HG02588 (cell line): ENCODE measurements at regions not wholly inside any gene's neighbourhood (a gene's known extent, or its start where the extent isn't known, plus 50 kb on each side); places are given as distances from the start of the nearest gene placed in this dataset.
"Not testable (repeated sequence)": the region's sequence is repeated elsewhere in the genome, so short reads cannot be mapped to it uniquely, and the experiment has no call there.

Source experiments
- ATAC-seq: cut with Tn5 transposase; IDR thresholded peaks from one replicate; pipeline ENCODE4 v1.9.1; 2021; ENCODE audit warnings: mild to moderate bottlenecking, moderate library complexity; ENCODE audit not compliant: unreplicated experiment

DNA sequence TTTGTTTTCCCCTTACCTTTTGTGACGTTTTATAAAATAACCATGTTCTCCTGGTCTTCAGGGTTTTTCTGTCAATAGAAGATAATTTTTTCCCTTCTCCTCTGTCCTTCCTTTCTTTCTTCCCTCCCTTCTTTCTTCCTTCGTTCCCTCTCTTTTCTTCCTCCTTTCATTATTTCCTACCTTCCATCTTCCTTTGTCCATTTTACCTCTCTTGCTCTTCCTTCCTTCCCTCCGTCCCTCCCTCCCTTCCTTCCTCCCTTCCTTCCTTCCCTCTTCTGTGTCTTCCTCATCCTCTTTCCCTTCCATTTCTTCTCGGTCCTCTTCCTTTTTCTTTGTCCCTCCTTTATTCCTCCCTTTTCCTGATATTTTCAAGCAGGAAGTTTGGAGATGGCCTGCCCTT lies 128.2 kb downstream of the TEX36 start:
- no peak for ATAC-seq

DNA sequence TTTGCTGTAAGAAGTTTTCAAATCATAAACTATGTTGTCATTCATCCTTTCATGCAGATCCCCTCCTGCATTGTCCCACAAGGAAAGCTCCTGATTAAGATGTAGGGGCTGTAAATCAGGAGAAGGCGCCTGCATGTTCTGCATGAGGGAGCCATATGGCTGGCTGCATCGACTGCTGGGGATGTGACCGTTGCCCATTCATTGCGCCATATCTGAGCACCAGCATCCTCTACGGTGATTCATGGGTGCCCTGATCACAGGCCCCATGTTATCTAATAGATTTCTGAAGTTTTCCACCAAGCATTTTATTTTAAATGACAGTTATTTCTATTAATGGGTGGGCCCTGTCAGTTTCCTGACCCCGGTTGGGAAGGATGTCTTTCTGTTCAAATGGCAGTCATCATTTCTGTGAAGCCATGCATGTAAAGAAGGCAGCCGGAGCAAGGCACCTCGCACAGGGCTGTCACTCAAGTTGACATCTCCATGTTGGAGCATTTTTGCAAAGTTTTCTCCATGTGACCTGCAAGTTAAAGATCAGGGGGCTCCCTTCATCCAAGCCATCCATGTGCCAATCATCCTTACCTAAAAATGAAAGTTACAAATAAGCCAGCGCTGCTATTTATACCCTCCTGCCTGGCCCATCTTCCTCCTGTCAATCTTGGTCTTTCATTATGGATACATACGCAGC lies 128.8 kb downstream of the TEX36 start:
- ATAC-seq, result no peak

DNA sequence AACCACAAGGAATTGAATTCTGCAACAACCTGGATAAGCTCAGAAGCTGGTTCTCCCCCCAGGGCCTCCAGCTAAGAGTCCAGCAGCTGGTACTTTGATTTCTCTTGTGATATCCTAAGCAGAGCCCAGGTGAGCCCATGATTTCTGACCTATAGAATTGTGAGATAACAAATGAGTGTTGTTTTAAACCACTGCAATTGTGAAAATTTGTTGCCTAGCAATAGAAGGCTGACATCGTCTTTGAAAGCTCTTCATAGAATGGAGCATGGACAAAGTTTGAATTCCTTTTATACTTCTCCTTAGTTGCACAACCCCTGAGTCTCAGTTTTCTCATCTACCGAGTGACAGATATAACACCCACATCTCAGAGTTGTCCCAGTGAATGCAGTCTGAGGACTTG lies 129.9 kb downstream of the TEX36 start:
- no peak for ATAC-seq

DNA sequence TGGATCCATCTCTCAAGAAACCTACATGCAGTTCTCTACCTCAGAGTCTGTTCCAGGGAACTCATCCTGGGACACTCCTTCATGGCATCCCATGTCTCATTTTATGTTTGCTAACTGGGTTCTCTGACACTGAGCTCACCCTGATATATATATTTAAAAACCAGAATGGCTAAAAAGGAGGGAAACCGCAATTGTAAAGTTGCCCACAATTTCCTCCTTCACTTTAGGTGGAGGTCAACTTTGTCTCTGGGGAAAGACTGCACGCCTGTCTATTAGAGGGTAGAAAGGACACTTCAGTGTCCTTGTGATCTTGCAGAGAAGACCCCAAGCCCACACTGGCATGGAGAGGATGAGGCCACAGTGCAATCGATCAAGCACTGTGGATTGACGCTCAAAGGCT lies 131.7 kb downstream of the TEX36 start:
- no peak for ATAC-seq

DNA sequence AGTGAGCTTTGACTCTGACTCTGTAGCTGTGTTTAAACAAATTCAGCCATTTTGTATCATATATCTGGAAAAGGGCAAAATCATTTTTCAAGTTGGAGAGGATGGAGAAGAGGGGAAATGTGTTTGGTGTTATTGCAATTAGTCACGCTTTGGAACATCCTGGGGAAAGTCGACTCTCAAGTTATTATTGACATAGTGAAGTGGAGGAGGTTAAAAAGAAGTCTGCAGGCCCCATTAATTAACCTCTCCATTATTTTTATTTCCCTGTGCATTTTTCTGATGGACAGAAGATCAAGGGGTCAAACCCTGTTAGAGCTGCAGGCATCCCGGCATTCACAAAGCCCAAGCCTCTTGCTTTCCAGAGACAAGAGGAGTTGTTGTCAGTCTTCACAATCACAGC lies 132.6 kb downstream of the TEX36 start:
- no peak for ATAC-seq

DNA sequence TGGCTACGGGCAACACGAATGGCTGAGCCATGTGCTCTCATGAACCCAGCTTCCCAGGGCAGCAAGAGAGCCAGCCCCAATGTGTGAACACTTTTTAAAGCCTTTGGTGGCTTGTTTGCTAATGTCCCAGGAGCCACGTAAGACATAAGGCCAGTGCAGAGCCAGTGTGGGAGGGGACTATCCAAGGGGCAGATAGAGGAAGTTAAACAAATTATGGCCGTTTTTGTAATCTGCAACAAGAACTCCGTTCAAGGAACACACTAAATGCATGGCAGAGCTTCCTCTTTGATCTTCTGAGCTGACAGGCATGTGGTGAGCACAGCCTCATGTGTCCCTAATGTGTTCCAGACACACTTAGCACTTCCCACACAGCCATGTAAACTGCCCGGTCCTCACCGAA lies 133.3 kb downstream of the TEX36 start:
- no peak for ATAC-seq

DNA sequence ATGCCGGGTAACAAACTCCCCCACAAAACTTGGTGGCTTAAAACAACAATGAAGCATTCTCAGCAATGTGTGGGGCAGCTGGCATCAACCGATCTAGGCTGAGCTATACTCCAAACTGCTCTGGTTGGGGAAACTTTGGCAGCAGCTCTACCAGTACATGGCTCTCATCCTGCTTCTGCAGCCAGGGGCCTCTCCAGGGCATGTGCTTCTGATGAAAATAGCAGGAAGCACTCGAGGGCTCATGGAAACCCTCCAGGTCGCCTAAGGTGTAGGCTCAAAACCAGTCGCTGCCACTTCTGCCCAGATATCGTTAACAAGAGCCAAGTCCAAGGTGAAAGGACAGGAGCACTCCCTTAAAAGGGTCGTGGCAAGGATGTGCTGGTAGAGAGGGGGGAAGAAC lies 134.1 kb downstream of the TEX36 start:
- ATAC-seq, result no peak

DNA sequence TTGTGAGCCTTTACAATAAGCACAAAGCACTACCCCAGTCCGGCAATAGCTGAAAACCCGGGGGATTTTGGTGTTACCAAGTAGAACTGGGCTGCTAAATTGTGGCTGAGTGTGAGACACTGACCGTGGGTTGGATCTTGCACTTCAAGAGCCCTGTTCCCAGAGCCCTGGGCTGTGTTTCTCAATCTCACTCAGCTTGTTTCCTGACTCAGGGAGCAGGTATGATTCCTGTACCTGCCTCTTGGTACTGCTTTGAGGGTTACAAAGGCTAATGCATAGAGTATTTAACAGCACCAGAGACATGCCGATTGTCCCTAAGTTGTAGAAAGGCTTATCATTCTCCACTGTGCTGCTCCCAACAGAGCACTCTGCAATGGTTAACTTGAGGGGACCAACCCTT lies 134.6 kb downstream of the TEX36 start:
- ATAC-seq, result no peak

DNA sequence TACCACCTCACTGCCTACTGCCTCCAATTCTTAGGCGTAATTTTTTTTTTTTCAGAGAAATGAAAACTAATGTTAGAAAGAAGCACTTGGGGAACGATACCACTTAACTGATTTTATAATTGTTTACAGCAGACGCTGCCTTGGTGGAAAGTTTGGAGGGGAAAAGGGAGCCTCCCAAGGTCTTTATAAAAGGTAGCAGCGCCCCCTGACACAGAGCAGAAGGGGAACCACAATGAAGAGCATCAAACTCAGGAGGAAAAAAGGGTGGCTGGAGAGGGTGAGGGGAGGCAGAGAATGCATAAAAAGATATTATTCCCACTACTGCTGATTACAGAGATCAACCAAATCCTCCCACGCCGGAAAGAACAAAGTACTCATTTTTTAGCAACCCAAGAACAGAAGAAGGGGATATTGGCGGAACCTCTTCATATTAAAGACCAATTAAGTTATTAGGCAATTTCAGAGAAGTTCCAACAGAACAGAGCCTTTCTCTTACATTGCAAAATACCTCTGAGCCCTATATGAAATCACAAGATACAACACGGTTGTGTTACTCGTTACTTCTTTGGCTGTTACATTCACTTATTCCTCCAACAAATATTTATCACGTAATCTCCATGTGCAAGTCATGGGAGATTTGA lies 135.8 kb downstream of the TEX36 start:
- ATAC-seq, result no peak

DNA sequence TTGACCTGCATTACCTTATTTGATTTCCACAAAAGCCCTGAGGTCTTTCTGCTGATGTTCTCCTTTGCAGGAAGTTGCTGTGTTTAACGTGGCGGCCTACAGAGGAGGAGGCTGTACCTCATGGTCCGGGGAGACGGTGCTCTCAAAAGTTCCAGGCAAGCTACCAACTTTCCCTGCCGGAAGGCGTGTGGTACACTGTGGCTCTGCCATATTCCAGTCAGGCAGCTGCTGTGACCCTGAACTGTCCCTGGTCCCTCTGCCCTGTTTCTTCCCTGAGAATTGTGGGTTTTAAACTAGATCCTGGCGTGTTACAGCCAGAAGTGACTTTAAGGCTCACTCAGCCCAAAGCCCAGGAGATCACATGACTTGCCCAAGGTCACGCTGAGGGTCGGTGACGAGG lies 139.2 kb downstream of the TEX36 start:
- no peak for ATAC-seq

DNA sequence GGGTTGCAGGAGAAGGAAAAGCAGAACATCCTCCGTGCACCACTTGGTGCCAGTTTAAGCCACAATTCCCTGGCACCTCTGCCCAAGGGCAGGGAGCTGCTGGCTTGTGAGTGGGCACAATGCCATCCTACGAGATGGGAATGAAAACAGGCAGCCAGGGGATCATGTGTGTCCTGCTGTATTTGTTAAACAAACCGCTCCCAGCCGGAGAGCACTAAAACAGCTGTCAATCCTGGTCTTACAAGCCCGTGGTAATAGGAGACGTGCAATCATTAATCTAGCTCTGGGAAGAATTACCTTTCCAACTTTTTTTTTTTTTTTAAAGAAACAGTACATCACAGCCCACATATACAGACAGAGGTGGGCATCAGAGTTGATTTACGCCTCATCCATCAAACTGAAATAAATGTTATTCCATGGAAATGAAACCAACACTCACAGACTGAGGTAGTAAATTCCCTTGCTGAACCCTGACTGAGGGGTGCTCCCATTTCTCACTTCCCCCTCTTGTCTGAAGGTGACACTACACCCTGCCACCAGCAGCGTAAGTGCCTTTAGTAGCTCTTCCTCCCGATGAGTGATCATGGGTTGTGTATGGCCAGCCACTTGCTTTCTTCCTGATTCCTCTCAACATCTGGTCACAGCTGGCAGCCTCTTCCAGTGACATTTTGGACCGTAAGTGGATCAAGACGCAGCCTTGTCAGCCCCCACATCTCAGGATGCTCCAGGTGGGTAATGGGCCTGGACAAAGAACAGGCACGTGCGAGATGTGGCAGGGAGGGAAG lies 143.8 kb downstream of the TEX36 start:
- no peak for ATAC-seq

DNA sequence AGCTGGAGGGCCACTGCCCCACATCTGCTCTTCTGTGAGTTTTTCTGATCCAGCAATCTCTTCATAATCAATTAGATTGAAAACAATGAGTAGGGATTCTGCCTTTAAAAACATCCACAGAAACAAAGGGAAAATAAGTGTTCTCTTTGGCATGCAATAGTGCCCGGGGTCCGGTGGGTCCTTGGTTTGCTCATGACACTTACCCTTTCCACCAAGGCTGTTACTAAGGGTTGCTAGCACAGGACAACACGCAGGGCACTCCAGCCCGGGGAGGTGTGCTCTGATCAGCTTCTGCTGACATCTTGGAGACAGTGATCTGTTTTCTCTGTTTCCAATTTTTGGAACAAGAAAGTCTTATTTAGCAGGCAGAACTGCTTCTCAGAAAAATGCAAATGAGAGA lies 146.7 kb downstream of the TEX36 start:
- no peak for ATAC-seq

DNA sequence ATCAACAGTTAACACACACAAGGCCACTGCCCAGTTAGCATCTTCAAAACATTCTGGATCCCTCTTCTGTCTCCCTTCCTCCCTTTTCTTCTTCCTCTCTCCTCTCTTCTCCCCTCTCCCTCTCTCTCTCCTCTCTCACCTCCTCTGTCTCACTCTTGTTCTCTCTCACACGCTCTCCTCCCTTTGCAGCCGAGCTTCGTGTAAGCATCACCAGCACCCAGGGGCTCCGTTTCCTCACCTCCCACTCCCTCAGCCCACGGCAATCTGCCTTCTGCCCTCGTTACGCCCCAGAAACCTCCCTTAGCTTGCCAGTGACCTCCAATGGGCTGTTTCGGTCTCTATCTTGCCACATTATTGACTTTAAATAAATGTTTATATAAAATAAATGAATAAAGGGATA lies 147.4 kb downstream of the TEX36 start:
- ATAC-seq, result no peak

DNA sequence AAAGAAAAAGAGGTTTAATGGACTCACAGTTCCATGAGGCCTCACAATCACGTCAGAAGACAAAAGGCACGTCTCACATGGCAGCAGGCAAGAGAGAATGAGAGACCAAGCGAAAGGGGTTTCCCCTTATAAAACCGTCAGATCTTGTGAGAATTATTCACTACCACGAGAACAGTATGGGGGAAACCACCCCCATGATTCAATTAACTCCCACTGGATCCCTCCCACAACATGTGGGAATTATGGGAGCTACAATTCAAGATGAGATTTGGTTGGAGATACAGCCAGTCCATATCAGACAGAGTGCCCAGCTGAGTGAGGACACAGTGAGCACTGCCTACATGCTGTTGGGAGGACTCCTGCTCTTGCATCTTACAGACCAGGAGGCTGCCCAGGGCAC lies 148.4 kb downstream of the TEX36 start:
- no peak for ATAC-seq

DNA sequence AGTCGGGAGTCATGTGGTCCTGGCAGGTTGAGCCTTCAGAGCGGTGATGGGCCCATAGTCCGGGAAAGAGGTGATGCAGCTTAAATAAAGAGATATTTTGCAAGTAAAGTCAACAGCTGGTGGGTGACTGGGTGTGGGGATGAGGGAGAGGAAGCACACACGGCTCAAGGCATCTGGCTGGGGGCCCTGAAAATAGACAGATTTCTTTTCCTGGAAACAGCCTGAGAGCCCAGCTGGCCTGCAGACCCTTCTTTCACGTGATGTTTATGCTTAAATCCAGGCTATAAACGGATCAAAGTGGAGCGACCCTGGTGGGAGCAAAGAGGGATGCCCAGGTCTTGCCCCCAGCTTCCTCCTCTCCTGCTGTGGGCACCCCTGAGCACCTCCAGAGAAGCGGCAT lies 149.1 kb downstream of the TEX36 start:
- no peak for ATAC-seq

DNA sequence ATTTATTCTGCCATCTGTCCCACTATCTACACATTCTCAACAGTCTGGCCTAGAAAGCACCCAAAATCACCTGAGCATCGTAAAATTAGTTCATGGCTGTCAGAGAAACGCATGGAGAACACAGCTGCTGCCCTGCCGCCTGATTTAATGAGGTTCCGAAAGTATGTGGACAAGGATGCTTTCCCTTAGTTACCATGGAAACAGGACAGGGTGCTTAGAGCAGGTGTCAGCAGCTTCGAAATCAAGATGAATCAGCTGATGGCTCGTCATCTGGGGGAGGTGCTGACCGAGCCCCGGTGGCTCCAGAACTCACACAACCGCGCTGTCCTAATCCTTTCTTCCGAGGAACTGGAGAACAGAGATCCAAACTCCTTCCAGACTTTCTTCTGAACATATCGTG lies 151.5 kb downstream of the TEX36 start:
- ATAC-seq, result no peak

DNA sequence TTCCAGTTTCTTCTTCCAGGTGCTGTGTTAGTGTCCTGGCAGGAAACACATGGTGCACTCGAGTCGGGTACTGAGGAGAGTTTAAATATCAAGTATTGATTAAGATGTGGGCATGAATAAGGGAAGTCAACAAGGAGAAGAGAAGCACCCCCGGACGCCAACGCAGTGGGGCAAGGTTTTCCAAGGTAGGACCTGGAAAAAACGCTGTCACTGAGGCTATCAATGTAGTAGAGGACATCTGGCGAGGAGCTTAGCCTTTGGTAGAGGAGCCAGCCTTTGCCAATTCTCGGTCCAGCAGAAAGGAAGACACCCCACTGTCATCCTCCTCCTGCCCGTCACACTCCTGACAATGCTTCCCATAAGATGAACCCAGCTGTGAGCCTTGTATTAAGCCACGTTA lies 159.6 kb downstream of the TEX36 start:
- no peak for ATAC-seq

DNA sequence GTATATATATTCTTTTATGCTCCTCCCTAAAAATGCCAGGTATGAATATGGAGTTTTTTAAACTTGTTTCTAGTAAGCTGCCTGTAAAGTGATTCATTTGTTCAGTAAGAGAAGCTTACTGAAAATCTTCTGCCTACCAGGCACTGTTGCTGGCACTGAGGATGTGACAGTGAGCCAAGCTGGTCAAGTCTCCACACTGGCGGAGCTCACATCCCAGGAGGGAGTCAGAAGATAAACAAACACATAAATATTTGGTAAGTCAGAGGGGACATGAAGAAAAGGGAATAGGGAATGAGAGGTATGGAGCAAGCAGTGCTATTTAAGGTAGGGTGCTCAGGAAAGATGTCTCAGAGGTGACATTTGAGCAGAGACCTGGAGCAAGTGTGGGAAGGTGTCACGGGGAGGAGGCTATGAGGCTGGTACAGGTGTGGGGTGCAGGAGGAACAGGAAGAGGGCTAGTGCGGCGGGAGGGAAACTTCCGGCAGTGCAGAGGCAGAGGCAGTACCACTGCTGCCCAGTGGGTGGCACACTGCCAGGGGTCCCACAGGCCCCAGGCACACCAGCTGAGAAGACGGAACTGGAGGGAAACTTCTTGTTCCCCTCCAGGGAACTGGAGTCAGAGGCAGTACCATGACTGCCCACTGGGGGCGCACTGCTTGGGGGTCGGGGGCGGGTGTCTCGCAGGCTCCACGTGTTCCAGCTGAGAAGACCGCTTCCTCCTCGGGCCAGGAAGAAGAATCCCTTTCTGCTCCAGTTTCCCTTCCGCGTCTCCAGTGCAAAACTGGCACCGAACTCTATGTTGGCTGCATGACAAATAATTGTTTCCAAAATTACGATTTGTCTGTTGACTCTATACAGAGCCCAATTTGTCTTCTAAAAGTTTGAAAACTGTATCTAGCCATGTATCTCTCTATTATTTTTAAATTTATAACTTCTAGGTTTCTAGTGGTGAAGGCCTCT lies 161.0 kb downstream of the TEX36 start:
- ATAC-seq, result no peak

DNA sequence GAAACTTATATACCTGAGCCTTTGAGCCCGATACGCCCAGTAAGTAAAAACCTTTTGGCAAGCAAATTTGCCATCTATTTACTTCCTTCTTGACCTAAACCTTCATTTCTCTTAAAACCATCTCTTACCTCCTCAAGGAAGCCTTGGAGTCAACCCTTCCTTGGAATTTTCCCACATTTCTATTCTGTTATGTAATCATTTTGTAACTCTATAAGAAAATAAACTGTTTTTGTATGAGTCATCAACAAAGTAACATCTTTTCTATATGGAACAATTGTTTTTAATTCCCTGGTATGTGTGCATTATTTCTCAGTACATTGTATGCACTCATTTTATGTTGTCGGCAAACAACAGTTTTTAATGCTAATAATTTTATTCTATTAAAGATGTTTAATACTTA lies 162.0 kb downstream of the TEX36 start:
- ATAC-seq, result no peak

DNA sequence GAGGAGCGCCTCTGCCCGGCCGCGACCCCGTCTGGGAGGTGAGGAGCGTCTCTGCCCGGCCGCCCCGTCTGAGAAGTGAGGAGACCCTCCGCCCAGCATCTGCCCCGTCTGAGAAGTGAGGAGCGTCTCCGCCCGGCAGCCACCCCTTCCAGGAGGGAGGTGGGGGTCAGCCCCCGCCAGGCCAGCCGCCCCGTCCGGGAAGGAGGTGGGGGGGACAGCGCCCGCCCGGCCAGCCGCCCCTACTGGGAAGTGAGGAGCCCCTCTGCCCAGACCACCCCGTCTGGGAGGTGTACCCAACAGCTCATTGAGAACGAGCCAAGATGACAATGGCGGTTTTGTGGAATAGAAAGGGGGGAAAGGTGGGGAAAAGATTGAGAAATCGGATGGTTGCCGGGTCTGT lies 164.6 kb downstream of the TEX36 start:
- not testable (repeated sequence) for ATAC-seq

DNA sequence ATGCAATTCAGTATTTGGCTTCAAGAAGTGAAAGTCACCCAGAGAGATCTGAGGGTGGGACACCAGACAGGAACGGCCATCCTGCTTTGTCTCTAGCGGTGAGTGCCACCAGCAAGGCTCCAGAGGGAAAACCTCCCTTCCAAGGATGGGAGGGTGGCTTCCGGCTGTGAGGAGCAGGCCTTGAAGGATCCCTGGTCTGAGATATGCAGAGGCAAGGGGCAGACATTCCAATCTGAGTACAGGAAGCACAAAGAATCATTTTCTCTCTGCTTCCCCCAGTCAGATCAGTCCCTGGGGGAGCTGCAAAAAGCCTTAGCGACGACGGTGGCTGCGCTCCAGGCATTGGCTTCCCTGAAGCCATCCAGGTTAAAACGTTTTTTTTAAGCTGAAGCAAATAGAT lies 167.4 kb downstream of the TEX36 start:
- no peak for ATAC-seq
